22Rv1 (cell line): ENCODE measurements at regions not wholly inside any gene's neighbourhood (a gene's known extent, or its start where the extent isn't known, plus 50 kb on each side); places are given as distances from the start of the nearest gene placed in this dataset.
"Not testable (repeated sequence)": the region's sequence is repeated elsewhere in the genome, so short reads cannot be mapped to it uniquely, and the experiment has no call there.

Source experiments
- H3K27ac ChIP-seq: fragments of 450-650 bp; 2 replicates; pipeline ENCODE4 v1.5.1; 2017
- ZFX ChIP-seq: fragments of 450-650 bp; IDR thresholded peaks from 2 replicates; pipeline ENCODE4 v1.6.1; 2017; ENCODE audit warnings: antibody characterized with exemption, borderline replicate concordance
- TF ChIP-seq, protein P1 (sequence below): fragments of 450-650 bp; IDR thresholded peaks from 2 replicates; pipeline ENCODE4 v1.5.1; 2017; ENCODE audit warnings: mild to moderate bottlenecking

DNA sequence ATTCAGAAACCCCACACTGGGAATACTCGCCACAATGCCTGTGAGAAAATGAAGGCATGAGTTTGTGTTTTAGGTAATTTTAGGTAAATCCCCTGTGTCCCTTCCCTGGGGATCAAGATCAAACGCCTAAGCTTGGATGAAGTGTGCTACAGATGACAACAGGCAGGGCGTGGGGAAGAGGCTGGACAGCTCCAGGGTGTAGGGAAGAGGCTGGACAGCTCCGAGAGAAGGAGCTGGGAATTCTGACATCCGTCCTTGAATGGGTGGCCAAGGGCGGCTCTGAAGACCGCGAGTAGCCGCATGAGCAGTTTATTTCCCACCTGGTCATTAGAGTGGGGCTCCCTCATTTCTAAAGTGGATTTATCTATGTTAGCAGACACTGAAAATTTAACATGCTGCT lies 109.7 kb downstream of the RAMP3 start:
- H3K27ac ChIP-seq = no peak overlapping the region
- TF ChIP-seq, protein P1, sequence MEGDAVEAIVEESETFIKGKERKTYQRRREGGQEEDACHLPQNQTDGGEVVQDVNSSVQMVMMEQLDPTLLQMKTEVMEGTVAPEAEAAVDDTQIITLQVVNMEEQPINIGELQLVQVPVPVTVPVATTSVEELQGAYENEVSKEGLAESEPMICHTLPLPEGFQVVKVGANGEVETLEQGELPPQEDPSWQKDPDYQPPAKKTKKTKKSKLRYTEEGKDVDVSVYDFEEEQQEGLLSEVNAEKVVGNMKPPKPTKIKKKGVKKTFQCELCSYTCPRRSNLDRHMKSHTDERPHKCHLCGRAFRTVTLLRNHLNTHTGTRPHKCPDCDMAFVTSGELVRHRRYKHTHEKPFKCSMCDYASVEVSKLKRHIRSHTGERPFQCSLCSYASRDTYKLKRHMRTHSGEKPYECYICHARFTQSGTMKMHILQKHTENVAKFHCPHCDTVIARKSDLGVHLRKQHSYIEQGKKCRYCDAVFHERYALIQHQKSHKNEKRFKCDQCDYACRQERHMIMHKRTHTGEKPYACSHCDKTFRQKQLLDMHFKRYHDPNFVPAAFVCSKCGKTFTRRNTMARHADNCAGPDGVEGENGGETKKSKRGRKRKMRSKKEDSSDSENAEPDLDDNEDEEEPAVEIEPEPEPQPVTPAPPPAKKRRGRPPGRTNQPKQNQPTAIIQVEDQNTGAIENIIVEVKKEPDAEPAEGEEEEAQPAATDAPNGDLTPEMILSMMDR = no peak
- TF ChIP-seq ZFX = no peak

DNA sequence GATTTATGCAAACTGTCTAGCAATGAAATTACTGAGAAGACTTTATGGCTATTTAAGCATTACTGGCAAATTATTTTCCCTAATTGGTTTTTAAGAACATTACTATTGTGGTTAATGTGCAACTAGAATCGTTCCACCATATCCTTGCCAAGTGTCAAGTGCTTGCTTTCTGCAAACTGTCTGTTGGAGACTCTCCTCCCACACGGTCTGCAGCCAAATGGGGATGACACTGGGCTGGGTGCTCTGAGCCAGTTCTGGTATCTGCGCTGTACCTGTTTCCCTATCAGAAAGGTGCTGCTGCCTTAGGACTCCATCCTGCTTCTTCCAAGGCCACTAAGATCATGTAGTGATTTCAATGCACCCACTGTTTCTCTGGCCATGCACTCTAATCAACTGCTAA lies 110.4 kb downstream of the RAMP3 start:
- TF ChIP-seq ZFX = no peak
- TF ChIP-seq, protein P1 = no peak
- H3K27ac ChIP-seq = no peak overlapping the region

DNA sequence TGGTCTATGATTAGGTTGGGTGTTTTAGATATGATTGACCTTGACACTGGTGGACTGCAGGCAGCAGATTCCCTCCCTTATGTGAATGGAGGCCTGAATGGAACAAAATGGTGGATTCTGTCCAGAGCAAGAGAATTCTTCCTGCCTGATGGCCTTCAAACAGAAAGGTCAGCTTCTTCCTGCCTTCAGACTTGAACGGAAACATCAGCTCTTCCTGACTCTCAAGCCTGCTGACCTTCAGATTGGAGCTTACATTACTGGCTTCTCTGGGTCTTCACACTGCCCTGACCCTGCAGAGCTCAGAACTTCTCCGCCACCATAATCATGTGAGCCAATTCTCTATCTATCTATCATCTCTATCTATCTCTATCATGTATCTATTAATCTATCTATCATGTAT lies 111.6 kb downstream of the RAMP3 start:
- no peak for TF ChIP-seq ZFX
- TF ChIP-seq, protein P1 = no peak
- H3K27ac ChIP-seq = no peak overlapping the region

DNA sequence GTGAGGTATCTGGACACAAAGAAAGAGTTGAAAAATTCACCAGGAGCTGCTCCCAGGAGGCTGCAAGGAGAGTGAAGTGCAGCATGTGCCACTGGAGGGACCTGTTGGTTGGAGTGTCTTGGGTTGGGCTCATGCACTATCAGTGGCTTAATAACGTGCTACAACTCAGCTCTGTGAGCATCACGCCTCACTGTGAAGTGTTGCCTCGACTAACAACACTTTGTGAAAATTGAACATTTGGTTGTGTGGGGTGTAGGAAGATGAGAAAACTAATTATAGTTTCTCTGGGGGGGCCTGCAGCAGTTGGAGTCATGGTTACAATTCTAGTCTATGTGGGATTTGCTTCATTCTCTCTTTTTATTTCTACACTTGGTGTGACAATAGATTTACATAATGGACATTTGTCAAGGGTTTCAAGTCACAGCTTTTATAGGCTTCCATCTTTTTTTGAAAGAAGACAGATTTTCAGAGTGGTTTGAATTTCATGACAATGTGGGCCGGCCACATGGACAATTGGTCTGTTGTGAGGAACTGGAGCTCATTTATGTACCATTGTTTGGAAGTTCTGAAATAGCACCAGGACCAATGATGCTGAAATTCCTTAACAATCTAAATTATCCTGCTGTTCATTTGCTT lies 121.3 kb downstream of the RAMP3 start:
- no peak for TF ChIP-seq ZFX
- TF ChIP-seq, protein P1 = no peak

DNA sequence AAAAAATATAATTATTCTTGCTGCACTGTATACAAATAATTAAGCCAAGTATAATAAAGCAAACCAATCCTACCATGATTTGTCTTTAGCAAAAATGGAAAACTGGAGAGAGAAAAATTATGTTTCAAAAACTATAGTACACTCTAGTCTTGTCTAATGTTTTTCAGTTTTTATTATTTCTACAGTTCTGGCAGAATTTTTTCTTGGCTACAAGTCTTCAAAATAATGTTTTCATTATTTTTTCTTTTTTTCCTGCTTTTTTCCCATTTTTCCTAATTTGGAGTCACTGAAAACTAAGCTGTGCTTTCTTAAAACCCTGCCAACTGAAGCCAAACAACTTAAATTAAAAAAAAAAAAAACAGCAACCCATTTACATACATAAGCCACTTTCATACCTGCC lies 132.0 kb downstream of the RAMP3 start:
- not testable (repeated sequence) for H3K27ac ChIP-seq

More for the DNA sequence above, 121.3 kb downstream of the RAMP3 start:
- no peak overlapping the region for H3K27ac ChIP-seq

DNA sequence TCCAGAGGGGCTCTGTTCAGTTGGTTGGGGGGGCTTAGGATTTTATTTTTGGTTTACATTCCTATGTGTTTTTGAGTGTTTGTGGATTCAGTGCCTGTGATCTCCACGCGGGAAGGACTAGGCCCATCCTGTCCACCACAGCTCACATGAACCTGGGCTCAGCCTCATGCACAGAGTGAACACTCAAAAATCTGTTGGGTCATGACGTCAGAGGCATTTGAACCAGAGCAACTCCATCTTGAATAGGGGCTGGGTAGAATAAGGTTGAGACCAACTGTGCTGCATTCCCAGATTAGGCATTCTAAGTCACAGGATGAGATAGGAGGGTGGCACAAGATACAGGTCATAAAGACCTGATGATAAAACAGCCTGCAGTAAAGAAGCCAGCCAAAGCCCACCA lies 133.3 kb downstream of the RAMP3 start:
- H3K27ac ChIP-seq = no peak overlapping the region
- TF ChIP-seq, protein P1 = no peak

DNA sequence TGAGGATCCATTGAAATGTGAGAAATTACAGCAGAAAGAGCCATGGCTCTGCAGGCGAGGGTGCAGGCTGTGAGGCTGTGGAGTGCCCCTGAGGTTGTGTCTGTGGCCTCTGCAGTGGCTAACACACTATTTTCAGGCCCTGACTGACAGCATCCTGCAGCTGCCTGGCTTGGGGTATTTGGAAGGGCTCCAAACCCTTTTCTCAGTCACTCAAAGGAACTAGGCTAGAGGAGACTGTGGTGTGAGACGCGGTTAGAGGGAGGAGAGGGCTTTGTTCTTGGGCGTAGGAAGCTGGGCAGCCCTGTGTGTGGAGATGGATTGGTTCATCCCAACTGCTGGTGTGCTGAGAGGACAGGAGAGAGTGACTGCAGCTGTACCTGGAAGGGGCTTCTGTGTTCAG lies 134.9 kb downstream of the RAMP3 start:
- TF ChIP-seq, protein P1 = no peak
- no peak for TF ChIP-seq ZFX
- H3K27ac ChIP-seq = no peak overlapping the region

DNA sequence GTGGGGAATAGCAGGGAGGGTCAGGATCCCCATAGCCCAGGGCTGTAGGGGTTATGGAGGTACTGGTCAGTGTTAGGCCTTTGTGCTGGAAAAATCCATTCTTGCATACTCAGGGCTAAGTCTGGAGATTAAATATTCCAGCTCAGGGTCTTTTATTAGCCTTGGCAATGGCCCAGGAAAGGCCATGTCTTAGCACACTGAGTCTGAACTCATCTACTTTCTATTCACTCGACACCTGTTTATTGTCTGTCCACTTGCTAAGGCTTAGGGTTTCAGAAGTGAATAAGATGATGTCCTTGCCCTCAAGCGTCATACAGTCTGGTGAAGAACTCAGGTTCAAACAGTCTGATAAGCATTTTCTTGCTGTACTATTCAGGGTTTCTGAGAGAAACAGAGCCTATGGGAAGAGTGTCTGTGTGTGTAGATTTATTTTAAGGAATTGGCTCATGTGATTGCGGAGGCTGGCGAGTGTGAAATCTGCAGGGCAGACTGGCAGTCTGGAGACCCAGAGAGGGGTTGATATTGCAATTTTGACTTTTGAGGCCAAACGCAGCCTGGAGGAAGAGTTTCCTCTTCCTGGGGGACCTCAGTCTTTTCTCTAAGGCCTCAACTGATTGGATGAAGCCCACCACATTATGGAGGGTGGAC lies 135.8 kb downstream of the RAMP3 start:
- TF ChIP-seq, protein P1 = no peak
- TF ChIP-seq ZFX = no peak
- no peak overlapping the region for H3K27ac ChIP-seq
